ENCODE measurements at regions not wholly inside any gene's neighbourhood (a gene's known extent, or its start where the extent isn't known, plus 50 kb on each side); places are given as distances from the start of the nearest gene placed in this dataset.

DNA sequence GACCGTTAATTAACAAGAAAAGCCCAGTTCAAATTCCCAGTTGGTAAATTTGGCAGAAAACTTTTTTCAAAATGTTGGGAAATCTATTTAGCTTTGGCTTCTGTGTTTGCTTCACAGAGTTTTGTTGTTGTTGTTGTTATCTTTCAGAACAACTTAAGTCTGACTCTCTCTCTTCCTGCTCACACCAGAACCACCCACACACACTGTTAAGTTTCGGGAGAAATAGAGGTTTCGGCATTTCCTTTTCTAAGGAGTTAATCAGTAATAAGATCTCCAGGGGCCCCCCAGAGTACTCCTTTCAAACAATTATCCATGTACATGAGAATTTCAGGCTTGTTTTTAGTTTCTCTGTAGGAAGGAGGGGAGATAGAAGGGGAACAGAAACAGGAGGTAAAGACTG lies 106.2 kb upstream of the PTCHD1 start:
- H3K27ac Mint-ChIP-seq, result peak overlapping the region; percentile 2

DNA sequence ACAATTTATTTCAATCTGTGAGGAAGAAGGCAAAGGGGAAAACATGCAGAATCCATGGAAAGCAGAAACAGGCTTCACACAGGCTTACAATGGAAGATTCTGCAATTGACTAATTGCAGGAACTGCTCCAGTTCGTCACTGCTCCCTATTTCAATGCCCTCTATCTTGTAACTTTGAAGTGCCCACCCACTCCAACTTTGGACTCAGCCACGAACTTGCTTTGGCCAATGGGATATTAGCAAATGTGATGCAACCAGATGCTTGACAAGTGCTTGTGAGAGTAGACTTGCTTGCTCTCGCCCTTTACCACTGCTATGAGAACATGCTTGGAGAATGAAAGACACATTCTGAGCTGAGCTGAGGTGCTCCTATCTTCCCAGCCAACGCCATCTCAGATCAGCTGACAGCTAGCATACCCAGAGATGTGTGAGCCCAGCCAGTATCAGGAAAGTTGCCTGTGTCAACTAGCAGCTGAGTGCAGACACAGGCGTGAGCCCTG lies 105.7 kb upstream of the PTCHD1 start:
- no peaks in the 10 kb centered on the region for H3K36me3 Mint-ChIP-seq
- DNase-seq (ENCODE audit: low spot score in 2 of 2, unreplicated experiment in 2 of 2), result no peak
- H3K27me3 Mint-ChIP-seq (ENCODE audit: low read depth), result no peaks in the 10 kb centered on the region
- H3K4me1 Mint-ChIP-seq, result peaks cover 12% of the 10 kb centered on the region
- TF ChIP-seq, protein P1, sequence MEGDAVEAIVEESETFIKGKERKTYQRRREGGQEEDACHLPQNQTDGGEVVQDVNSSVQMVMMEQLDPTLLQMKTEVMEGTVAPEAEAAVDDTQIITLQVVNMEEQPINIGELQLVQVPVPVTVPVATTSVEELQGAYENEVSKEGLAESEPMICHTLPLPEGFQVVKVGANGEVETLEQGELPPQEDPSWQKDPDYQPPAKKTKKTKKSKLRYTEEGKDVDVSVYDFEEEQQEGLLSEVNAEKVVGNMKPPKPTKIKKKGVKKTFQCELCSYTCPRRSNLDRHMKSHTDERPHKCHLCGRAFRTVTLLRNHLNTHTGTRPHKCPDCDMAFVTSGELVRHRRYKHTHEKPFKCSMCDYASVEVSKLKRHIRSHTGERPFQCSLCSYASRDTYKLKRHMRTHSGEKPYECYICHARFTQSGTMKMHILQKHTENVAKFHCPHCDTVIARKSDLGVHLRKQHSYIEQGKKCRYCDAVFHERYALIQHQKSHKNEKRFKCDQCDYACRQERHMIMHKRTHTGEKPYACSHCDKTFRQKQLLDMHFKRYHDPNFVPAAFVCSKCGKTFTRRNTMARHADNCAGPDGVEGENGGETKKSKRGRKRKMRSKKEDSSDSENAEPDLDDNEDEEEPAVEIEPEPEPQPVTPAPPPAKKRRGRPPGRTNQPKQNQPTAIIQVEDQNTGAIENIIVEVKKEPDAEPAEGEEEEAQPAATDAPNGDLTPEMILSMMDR (IDR thresholded peaks at IDR 0.05; ENCODE audit: unreplicated experiment), result no peak
- H3K4me3 Mint-ChIP-seq, result no peak overlapping the region
- H3K27ac Mint-ChIP-seq, result no peak overlapping the region
- H3K9me3 Mint-ChIP-seq, result peaks cover 6% of the 10 kb centered on the region

More for the DNA sequence above, 106.2 kb upstream of the PTCHD1 start:
- no peaks in the 10 kb centered on the region for H3K27me3 Mint-ChIP-seq (ENCODE audit: low read depth)
- peaks cover 6% of the 10 kb centered on the region for H3K9me3 Mint-ChIP-seq
- H3K36me3 Mint-ChIP-seq, result no peaks in the 10 kb centered on the region
- peaks cover 12% of the 10 kb centered on the region for H3K4me1 Mint-ChIP-seq
- no peak for DNase-seq (ENCODE audit: low spot score in 2 of 2, unreplicated experiment in 2 of 2)
- TF ChIP-seq, protein P1 (IDR thresholded peaks at IDR 0.05; ENCODE audit: unreplicated experiment), result no peak
- H3K4me3 Mint-ChIP-seq, result no peak overlapping the region

DNA sequence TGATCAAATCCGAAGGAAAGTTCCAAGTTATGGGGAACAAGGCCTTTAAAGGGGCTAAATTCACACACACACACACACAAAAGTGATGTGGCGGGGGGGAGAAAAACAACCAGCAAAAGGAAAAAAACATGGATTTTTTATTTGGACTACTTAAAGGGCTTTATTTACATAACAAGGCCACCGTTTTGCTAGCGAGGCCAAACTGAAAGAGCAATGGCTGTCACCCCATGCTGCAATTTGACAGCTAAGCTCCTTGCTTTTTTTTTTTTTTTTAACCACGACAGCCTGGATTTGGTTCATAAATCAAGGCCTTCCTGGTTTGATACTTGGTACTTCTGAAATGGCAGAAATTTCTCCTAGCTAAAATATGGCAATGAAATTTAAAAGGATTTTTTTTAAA lies 99.6 kb upstream of the PTCHD1 start:
- Mint-ChIP-seq H3K4me1 (no peaks in the 10 kb centered on the region), H3K27ac (no peak overlapping the region), H3K36me3 (peaks cover 1% of the 10 kb centered on the region), H3K9me3 (peaks cover 11% of the 10 kb centered on the region), H3K4me3 (no peak overlapping the region), H3K27me3 (ENCODE audit: low read depth) (no peaks in the 10 kb centered on the region)
- TF ChIP-seq, protein P1 (IDR thresholded peaks at IDR 0.05; ENCODE audit: unreplicated experiment), result no peak
- DNase-seq (ENCODE audit: low spot score in 2 of 2, unreplicated experiment in 2 of 2), result no peak

DNA sequence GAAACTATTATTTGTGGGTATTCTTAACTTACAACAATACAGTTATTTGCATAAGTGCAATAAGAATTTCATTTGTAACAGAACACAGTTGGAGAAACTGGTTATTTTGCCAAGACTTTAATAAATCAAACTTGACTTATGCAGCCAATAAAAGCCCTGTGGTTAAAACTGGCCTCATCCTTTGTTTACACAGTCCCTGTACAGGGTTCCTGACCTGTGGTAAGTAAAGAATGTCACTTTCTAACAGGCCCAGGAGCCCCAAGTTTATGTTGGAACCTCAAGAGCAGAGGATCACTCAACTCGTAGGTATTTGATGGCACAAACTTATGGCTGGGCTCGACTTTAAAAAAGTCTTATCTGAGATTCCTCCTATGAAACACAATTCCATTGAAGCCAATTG lies 88.6 kb upstream of the PTCHD1 start:
- no peaks in the 10 kb centered on the region for H3K36me3 Mint-ChIP-seq
- no peaks in the 10 kb centered on the region for H3K4me1 Mint-ChIP-seq
- TF ChIP-seq, protein P1 (IDR thresholded peaks at IDR 0.05; ENCODE audit: unreplicated experiment), result no peak
- no peaks in the 10 kb centered on the region for H3K27me3 Mint-ChIP-seq (ENCODE audit: low read depth)
- no peak overlapping the region for H3K27ac Mint-ChIP-seq
- peaks cover 40% of the 10 kb centered on the region for H3K9me3 Mint-ChIP-seq
- DNase-seq (ENCODE audit: low spot score in 2 of 2, unreplicated experiment in 2 of 2), result no peak
- no peak overlapping the region for H3K4me3 Mint-ChIP-seq

DNA sequence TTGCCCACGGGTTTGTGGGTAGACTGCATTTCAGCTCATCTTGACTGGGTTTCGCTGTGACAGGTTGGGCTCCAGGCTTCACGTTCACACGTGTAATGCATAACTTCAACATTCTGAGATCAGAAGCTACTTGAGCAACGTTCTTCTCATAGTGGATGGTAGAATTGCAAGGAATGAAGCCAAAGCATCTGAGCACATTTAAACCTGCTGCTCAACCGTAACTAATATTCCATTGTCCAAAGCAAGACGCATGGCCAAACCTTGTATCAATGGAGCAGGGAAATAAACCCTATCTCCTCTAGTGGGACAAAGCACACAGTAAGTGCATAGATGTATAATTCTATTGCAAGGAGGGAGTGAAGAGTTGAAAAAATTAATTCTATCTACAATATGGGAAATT lies 86.5 kb upstream of the PTCHD1 start:
- H3K4me3 Mint-ChIP-seq, result no peak overlapping the region
- no peaks in the 10 kb centered on the region for H3K4me1 Mint-ChIP-seq
- H3K9me3 Mint-ChIP-seq, result peaks cover 58% of the 10 kb centered on the region

More for the DNA sequence above, 86.5 kb upstream of the PTCHD1 start:
- Mint-ChIP-seq H3K27me3 (ENCODE audit: low read depth) (no peaks in the 10 kb centered on the region), H3K36me3 (no peaks in the 10 kb centered on the region), H3K27ac (no peak overlapping the region)
- TF ChIP-seq, protein P1 (IDR thresholded peaks at IDR 0.05; ENCODE audit: unreplicated experiment), result no peak
- no peak for DNase-seq (ENCODE audit: low spot score in 2 of 2, unreplicated experiment in 2 of 2)
